GM18868 (cell line): ENCODE measurements at regions not wholly inside any gene's neighbourhood (a gene's known extent, or its start where the extent isn't known, plus 50 kb on each side); places are given as distances from the start of the nearest gene placed in this dataset.
A peak's percentile ranks its signal among the peaks of the same experiment; 100 is the strongest.
"Not testable (repeated sequence)": the region's sequence is repeated elsewhere in the genome, so short reads cannot be mapped to it uniquely, and the experiment has no call there.

Experiments used
- ATAC-seq: cut with Tn5 transposase; IDR thresholded peaks from one replicate; pipeline ENCODE4 v1.9.1; 2021; ENCODE audit warnings: mild to moderate bottlenecking, moderate library complexity; ENCODE audit not compliant: unreplicated experiment

GRCh38 chr4:174183259-174183658 lies 100.2 kb downstream of the FBXO8 start:
- no peak for ATAC-seq

GRCh38 chr4:174181827-174182226 lies 101.6 kb downstream of the FBXO8 start:
- ATAC-seq = no peak

DNA sequence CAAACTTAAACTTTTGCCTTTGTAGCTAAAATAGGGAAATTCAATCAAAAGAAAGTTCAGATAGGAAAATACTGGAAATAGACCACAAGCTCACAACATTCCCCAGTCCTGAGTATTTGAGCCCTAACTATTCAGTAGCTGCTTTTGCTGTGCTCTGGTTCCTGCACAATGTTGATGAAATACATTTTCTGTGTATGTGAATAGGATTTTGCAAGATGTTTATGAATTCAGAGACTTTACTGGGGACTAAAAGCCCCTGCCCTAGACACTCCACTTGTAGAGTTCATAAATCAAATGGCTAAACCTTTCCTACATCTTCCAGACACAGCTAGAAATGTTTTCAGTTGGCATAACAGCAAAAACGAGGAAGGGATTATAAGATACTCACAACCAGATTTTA lies 105.9 kb downstream of the FBXO8 start:
- ATAC-seq = no peak

- ATAC-seq = not testable (repeated sequence)
These were observed 107.6 kb downstream of the FBXO8 start for GRCh38 chr4:174175836-174176235.

- ATAC-seq = no peak
These were observed 110.1 kb downstream of the FBXO8 start for GRCh38 chr4:174173360-174173759.

DNA sequence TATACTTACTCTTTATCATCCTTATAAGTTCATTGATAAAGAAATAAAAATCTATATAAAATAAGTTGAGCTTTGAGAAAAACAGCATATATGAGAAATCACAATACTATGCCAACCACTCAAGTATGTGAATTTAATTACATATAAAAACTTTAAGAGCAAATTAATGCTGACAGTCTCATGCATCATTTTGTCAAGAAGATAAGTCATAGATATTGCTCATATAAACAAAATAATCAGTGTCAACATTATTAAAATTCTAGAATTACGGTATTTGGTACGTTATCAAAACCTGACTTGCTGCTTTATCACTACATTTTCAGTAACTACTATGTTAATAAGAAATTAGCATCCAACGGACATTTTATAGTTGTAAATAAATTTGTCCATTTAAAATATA lies 111.2 kb downstream of the FBXO8 start:
- no peak for ATAC-seq

DNA sequence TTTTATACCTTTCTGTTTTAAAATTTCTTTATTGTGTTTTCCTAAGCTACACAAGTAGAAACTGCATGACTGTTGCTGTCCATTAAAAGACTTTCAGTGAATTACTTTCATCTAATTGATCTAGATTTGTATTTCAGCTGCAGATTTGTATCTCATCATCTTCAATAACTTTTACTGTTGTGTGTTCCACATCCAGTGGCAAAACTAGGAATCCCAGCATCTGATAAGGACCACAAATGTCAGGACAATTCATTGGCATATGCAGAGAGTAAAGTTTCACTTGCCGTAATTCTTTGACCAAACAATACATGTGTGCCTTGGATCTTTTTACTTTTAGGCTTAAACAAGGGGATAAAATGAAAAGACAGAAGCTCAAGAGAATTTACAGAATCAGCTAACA lies 112.6 kb downstream of the FBXO8 start:
- ATAC-seq = no peak

- no peak for ATAC-seq
These were observed 113.4 kb downstream of the FBXO8 start for GRCh38 chr4:174170091-174170490.

DNA sequence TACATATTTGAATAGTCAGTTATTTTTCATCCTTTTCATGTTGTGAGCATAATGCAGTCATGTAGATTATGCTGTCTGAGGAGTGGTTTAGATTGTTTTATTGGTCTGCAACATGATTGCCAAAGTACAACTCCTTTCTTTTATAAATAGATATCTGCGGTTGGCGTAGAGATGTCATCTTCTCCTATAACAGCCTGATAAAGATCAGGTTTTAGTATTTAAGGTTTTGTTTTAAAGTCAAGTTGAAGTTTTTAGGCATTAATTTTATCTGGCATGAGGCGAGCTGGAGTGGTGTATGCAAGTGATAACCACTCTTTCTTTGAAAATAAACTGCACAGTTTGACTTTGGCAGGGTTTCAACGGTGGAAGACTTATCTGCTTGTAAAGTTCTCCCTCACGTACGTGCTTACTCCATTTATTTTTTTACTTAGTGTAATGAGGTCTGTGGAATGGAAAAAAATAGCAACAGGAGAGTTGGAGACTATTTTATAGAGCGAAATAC lies 126.3 kb downstream of the FBXO8 start:
- no peak for ATAC-seq

DNA sequence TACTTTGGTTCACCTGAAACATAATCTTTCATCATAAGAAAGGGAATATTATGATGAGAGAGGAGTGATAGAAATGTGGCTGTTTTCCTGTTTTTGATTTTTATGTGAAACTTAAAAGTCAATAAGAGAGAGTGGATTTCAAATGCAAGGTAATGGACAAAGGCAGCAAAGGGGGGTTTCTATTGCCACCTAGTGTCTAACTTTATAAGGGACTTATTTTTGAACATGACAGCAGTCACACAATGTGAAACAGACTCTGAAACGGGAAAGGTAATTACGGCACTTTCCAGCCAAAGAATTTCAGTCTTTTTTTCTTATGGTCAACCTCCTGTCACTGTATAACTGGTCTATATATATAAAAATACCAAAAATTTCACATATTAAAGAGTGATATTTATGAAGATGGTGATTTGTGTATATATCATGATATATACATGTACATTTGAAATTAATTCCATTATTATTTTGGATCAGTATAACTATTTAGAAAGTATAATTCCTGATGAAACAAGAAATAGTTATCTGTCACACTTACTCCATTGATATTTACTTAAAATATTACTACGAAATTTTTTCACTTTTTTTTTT lies 127.1 kb downstream of the FBXO8 start:
- ATAC-seq = peak; percentile 96

DNA sequence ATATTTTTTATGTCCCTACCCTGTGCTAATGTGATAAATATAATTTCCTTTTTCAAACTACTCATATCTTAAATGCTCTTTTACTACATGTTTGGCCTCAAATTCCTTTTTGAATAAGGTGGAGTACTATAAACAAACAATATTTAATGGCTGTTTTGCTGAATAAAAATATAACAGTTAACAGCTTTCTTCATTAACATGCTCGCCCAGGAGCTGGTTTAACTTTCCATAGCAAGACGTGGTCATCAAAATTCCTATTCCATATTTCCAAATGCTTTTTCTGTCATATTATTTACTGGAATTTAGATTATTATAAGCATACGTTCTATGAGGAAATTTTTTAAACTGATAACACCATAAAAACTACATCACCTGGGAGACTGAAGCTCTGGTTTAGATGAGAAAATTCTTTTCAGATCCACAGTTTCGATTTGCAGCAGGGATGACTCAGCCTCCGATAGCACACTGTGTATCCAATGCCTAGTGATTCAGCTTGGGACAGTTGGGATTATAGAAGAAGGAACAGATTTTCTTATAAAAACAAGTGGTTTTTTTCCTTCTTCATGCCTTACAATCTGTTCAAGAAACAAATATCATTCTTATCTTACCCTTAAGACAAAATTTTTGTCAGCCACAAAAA lies 129.1 kb downstream of the FBXO8 start:
- ATAC-seq = no peak

DNA sequence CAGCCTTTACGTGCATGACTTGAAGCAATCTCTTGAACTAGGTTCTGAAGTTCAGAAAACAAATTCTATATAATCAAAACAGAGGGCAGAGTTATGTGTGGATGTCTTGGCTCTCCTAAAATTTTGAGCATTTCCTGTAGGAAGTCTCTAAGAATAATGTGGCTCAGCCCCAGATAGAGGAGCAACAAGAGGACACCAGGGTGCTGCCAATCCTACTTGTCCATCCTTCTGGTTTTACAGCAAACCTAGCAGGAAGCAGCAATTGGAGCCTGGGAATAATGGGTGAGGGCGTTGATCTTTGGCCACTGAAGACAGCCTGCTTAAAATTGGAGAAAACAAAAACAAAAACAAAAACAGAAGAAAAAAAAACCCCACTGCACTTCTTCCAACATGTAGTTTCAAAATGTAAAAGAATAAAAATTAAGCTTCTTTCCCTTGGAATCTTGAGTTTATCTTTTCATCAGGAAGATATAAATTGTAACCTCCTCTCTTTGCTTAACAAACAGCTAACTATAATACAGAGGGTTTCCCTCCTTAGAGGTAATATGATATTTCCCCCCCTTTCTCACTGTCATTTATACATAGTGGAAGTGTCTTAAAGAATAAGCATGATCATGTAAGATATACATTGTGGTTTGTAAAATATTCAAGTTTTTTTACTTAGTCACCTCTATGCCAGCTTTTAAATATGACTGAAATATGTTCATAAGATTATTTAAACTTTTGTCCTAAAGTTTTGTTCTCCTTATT lies 130.6 kb downstream of the FBXO8 start:
- ATAC-seq = no peak

GRCh38 chr4:174147863-174148262 lies 135.6 kb downstream of the FBXO8 start:
- ATAC-seq = no peak

DNA sequence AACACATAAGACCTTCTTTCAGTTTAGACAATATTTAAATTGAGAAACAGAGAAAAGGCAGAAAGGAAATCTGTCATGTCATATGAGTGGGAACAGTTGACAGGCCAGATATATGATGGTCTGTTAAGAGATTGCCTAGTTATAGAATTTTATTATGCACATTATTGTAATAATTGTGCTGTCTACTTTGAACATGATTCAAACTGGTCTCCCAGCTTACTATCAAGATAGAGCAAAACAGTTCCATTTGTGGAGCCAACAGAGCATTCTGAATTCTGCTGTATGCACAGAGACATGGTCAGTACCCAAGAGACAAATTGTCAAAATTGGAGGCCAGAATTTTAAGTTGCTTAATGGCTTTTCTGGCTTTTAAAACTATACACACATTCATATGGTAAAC lies 139.4 kb downstream of the FBXO8 start:
- ATAC-seq = no peak

DNA sequence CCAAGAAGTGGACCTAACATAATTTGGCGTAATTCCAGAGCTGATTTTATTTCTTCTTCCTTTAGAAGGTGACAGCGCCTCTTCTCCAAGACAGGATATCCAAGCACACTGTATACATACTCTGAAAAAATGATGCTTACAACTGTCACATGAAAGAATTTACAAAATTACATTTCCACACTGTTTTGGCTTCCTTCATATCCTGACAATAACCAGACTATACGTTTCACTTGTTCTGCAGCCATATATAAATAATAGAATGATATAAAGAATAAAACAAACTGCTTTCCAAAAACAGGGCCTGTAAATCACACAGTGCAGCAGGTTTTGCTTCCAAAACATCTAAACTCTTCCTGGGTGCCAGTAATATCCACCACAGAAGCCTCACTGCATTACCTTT lies 141.6 kb downstream of the FBXO8 start:
- ATAC-seq = no peak

DNA sequence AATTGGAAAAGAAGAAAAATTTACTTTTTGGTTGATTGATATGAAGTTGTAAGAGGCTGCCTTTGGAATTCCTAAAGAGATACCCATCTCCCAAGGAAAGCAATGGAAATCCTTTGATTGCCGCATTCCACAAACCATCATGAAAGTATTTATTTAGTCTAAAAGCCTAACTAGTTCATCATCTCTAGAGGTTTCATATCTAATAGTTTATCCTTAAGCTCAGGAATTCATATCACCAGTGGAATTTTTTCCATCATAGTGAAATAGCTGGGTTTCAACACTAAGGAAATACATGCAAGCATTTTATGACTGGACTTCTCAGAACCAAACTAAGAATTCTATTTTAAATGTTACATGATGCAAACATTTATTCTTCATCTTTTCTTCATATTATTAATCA lies 144.9 kb downstream of the FBXO8 start:
- no peak for ATAC-seq

GRCh38 chr4:174137698-174138097 lies 145.8 kb downstream of the FBXO8 start:
- no peak for ATAC-seq

DNA sequence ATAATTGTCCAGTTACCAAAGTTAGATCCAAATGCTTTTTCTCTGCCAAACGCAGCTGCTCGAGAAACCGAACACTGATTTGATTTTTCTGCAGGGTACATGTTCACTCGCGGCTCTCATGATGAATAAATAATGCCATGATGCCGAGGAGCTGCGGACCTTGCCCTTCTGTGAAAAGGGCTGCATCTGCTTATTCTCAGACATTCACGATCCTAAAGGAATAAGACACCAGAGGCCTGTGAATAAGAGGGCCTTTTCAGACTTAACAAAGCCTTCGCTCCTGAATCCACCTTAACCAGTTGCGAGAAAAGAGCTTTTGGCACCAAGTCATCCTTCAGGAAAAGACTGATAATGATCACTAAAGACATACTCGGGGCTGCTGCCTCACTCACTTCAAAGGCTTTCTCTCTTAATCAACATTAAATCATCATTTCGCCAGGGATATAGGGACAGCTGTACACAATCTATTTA lies 147.5 kb downstream of the FBXO8 start:
- no peak for ATAC-seq

GRCh38 chr4:174135530-174135929 lies 147.9 kb downstream of the FBXO8 start:
- no peak for ATAC-seq

DNA sequence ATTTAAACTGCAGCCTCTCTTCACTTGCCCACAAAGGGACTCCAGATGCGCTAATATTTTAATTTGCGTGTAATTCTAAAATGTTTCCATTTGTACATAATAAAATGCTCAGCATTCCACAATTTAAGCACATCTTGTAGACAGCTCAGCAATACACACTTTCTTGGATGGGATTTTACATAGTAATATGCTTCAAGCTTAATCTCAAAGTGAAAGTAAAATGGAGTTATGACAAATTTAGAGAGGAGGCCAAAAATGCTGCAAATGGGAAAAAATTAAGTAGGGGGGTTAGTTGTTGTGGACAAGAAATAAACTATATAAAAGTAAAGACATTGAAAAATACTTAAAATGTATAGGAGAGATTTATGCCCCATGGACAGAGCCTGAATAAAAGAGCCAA lies 149.1 kb downstream of the FBXO8 start:
- ATAC-seq = no peak

DNA sequence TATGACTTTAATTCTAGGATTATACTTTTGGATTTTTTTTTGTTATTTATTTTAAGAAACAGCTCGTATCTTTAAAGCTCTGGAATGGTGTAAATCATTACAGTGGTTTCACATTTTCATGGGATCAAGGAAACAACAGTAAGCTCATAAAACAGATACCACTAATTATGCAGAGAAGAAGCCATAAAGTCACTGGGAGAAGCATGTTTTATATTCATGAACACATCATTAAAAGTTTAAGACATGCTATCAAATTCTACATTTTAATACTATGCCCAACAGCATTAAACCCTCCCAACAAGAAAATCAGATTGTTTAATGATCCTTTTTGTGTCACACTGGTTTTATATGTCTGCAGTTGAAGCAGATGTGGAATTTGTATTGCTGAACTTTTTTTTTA lies 149.9 kb downstream of the FBXO8 start:
- ATAC-seq = no peak

DNA sequence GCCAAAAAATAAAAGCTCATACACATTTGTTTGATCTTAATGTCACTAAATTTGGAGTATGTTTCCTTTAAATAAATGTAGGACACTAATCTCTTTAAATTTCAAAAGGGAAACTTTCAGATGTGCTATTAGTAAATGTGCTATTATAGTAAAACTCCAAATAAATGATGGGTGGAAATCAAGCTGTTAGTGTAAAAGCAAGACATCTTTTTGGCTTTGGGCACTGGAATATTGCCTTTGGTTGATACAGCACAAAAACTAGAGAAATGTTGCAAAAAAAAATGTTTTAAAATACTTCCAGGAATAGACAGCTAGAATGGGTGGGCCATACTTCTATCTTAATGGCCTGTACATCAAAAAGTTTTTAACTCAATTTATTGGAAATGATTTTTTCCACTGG lies 151.6 kb downstream of the FBXO8 start:
- ATAC-seq = no peak
